ENCODE measurements at regions not wholly inside any gene's neighbourhood (a gene's known extent, or its start where the extent isn't known, plus 50 kb on each side); places are given as distances from the start of the nearest gene placed in this dataset.

DNA sequence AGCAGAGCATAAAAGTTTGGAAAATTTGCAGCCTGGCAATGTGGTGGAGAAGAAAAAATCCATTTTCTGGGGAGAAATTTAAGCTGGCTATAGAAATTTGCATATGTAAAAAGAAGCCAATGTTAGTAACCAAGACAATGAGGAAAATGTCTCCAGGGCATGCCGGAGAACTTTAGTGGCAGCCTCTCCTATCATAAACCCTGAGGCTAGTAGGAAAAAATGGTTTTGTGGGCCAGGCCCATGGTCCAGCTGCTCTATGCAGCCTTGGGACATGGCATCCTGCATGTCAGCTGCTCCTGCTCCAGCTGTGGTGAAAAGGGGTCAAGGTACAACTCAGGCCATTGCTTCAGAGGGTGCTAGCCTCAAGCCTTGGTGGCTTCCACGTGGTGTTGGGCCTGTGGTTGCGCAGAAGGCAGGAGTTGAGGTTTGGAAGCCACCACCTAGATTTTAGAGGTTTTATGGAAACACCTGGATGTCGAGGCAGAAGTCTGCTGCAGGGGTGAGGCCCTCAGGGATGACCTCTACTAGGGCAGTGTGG, 101.8 kb upstream of the SYNCRIP start:
- no peak overlapping the region for H3K4me3 ChIP-seq (replicated peaks; ENCODE audit: insufficient read depth, low read length)
- H3K27ac ChIP-seq (replicated peaks) = no peak overlapping the region
- TF ChIP-seq, protein P1, sequence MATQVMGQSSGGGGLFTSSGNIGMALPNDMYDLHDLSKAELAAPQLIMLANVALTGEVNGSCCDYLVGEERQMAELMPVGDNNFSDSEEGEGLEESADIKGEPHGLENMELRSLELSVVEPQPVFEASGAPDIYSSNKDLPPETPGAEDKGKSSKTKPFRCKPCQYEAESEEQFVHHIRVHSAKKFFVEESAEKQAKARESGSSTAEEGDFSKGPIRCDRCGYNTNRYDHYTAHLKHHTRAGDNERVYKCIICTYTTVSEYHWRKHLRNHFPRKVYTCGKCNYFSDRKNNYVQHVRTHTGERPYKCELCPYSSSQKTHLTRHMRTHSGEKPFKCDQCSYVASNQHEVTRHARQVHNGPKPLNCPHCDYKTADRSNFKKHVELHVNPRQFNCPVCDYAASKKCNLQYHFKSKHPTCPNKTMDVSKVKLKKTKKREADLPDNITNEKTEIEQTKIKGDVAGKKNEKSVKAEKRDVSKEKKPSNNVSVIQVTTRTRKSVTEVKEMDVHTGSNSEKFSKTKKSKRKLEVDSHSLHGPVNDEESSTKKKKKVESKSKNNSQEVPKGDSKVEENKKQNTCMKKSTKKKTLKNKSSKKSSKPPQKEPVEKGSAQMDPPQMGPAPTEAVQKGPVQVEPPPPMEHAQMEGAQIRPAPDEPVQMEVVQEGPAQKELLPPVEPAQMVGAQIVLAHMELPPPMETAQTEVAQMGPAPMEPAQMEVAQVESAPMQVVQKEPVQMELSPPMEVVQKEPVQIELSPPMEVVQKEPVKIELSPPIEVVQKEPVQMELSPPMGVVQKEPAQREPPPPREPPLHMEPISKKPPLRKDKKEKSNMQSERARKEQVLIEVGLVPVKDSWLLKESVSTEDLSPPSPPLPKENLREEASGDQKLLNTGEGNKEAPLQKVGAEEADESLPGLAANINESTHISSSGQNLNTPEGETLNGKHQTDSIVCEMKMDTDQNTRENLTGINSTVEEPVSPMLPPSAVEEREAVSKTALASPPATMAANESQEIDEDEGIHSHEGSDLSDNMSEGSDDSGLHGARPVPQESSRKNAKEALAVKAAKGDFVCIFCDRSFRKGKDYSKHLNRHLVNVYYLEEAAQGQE (IDR thresholded peaks at IDR 0.05; ENCODE audit: insufficient replicate concordance, low read depth) = no peak
- TF ChIP-seq GABPA (IDR thresholded peaks at IDR 0.05; ENCODE audit: low read depth) (no peak), SPI1 (IDR thresholded peaks at IDR 0.05; ENCODE audit: borderline replicate concordance, low read depth) (no peak)
- H3K27me3 ChIP-seq (ENCODE audit: insufficient read depth, poor library complexity, severe bottlenecking) = no peaks in the 10 kb centered on the region
- no peak for DNase-seq (ENCODE audit: low read depth in 1 of 2, low spot score in 1 of 2)

- no peaks in the 10 kb centered on the region for H3K27me3 ChIP-seq (ENCODE audit: insufficient read depth, poor library complexity, severe bottlenecking)
- no peak overlapping the region for H3K27ac ChIP-seq (replicated peaks)
- no peak for DNase-seq (ENCODE audit: low read depth in 1 of 2, low spot score in 1 of 2)
- TF ChIP-seq, protein P1 (IDR thresholded peaks at IDR 0.05; ENCODE audit: insufficient replicate concordance, low read depth) = no peak
- TF ChIP-seq POLR2AphosphoS5 (IDR thresholded peaks at IDR 0.05; ENCODE audit: low read depth) (no peak), CTCF (IDR thresholded peaks at IDR 0.05; ENCODE audit: insufficient read depth, low read length) (no peak), SPI1 (IDR thresholded peaks at IDR 0.05; ENCODE audit: borderline replicate concordance, low read depth) (no peak), GABPA (IDR thresholded peaks at IDR 0.05; ENCODE audit: low read depth) (no peak)
- no peak overlapping the region for H3K4me3 ChIP-seq (replicated peaks; ENCODE audit: insufficient read depth, low read length)
Measured at GRCh38 chr6:85726206-85726605, 83.5 kb upstream of the SYNCRIP start.

DNA sequence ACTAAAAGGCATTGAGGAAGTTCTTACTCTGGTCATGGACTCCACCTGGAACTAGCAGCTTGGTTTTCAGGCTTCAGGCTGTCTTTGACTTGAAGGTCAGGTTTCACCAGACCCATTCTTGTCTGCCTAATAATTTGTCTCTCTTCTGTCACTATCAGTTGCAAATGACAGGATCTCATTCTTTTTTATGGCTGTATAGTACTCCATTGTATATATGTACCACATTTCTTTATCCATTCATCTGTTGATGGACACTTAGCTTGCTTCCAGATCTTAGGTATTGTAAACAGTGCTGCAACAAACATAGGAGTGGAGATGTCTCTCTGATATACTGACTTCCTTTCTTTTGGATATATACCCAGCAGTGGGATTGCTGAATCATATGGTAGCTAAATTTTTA, 73.1 kb upstream of the SYNCRIP start:
- TF ChIP-seq GABPA (IDR thresholded peaks at IDR 0.05; ENCODE audit: low read depth) = no peak
- TF ChIP-seq, protein P1 (IDR thresholded peaks at IDR 0.05; ENCODE audit: insufficient replicate concordance, low read depth) = no peak
- H3K27ac ChIP-seq (replicated peaks) = no peak overlapping the region
- no peak for DNase-seq (ENCODE audit: low read depth in 1 of 2, low spot score in 1 of 2)

GRCh38 chr6:85714893-85715530, 72.3 kb upstream of the SYNCRIP start:
- no peak overlapping the region for H3K27ac ChIP-seq (replicated peaks)
- no peak overlapping the region for H3K4me3 ChIP-seq (replicated peaks; ENCODE audit: insufficient read depth, low read length)
- no peak for DNase-seq (ENCODE audit: low read depth in 1 of 2, low spot score in 1 of 2)
- TF ChIP-seq CTCF (IDR thresholded peaks at IDR 0.05; ENCODE audit: insufficient read depth, low read length) (no peak), GABPA (IDR thresholded peaks at IDR 0.05; ENCODE audit: low read depth) (no peak), SPI1 (IDR thresholded peaks at IDR 0.05; ENCODE audit: borderline replicate concordance, low read depth) (no peak), POLR2AphosphoS5 (IDR thresholded peaks at IDR 0.05; ENCODE audit: low read depth) (no peak)
- TF ChIP-seq, protein P1 (IDR thresholded peaks at IDR 0.05; ENCODE audit: insufficient replicate concordance, low read depth) = no peak
- no peaks in the 10 kb centered on the region for H3K27me3 ChIP-seq (ENCODE audit: insufficient read depth, poor library complexity, severe bottlenecking)

More for the DNA sequence above, 73.1 kb upstream of the SYNCRIP start:
- Histone ChIP-seq H3K27me3 (ENCODE audit: insufficient read depth, poor library complexity, severe bottlenecking) (no peaks in the 10 kb centered on the region), H3K4me3 (replicated peaks; ENCODE audit: insufficient read depth, low read length) (no peak overlapping the region)
